ENCODE measurements at regions not wholly inside any gene's neighbourhood (a gene's known extent, or its start where the extent isn't known, plus 50 kb on each side); places are given as distances from the start of the nearest gene placed in this dataset.

DNA sequence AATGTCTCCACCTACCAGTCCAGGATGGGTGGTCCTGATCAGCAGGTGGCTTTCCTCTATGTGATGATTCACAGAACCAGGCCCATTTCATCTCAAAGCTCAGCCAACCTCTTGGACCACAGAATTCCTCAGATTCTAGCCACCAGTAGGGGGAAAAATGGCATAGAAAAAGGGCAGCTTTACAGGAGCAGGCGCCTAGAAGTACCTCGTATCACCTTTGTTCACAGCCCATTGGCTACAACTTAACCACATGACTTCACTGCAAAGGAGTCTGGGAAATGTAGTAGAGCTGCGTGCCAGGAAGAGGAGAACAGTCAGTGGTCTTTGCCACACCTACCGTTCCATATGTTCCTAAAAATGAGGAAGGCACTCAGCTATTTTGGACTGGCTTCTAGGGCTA is 62.8 kb upstream of the DTNA start:
- TF ChIP-seq POLR2A (IDR thresholded peaks at IDR 0.05; ENCODE audit: low read depth, low read length) (no peak), EZH2 (IDR thresholded peaks at IDR 0.05; ENCODE audit: borderline replicate concordance, low read depth, low read length, severe bottlenecking) (no peak), JUN (IDR thresholded peaks at IDR 0.05; ENCODE audit: borderline replicate concordance, insufficient read depth, insufficient read length, low read depth) (no peak), POLR2AphosphoS5 (IDR thresholded peaks at IDR 0.05; ENCODE audit: insufficient read depth, low read depth, low read length) (no peak), GATA2 (IDR thresholded peaks at IDR 0.05; ENCODE audit: insufficient read depth, insufficient read length, low read depth, low read length) (no peak), MYC (IDR thresholded peaks at IDR 0.05; ENCODE audit: low read depth, low read length) (no peak), FOS (IDR thresholded peaks at IDR 0.05; ENCODE audit: borderline replicate concordance, insufficient read depth, low read length) (no peak)
- TF ChIP-seq, protein P1, sequence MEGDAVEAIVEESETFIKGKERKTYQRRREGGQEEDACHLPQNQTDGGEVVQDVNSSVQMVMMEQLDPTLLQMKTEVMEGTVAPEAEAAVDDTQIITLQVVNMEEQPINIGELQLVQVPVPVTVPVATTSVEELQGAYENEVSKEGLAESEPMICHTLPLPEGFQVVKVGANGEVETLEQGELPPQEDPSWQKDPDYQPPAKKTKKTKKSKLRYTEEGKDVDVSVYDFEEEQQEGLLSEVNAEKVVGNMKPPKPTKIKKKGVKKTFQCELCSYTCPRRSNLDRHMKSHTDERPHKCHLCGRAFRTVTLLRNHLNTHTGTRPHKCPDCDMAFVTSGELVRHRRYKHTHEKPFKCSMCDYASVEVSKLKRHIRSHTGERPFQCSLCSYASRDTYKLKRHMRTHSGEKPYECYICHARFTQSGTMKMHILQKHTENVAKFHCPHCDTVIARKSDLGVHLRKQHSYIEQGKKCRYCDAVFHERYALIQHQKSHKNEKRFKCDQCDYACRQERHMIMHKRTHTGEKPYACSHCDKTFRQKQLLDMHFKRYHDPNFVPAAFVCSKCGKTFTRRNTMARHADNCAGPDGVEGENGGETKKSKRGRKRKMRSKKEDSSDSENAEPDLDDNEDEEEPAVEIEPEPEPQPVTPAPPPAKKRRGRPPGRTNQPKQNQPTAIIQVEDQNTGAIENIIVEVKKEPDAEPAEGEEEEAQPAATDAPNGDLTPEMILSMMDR (IDR thresholded peaks at IDR 0.05; ENCODE audit: extremely low read depth in 1 of 2, insufficient read depth in 1 of 2, low read depth in 1 of 2, low read length in 2 of 2), result no peak
- TF ChIP-seq, protein P2, sequence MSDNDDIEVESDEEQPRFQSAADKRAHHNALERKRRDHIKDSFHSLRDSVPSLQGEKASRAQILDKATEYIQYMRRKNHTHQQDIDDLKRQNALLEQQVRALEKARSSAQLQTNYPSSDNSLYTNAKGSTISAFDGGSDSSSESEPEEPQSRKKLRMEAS (IDR thresholded peaks at IDR 0.05; ENCODE audit: insufficient read depth, insufficient read length), result no peak

Data from endothelial cell of umbilical vein (primary cell).